ENCODE measurements at regions not wholly inside any gene's neighbourhood (a gene's known extent, or its start where the extent isn't known, plus 50 kb on each side); places are given as distances from the start of the nearest gene placed in this dataset.

- intact Hi-C loops (cut with micrococcal nuclease), result no loop called here
- H3K27ac ChIP-seq (ENCODE audit: low read depth, low read length), result no peak overlapping the region
- H3K9me2 ChIP-seq (ENCODE audit: insufficient read depth), result no peaks in the 10 kb centered on the region
- no peak overlapping the region for H2AFZ ChIP-seq (ENCODE audit: low read depth, low read length, poor library complexity, severe bottlenecking)
- no peak for DNase-seq (ENCODE audit: low read depth, low spot score)
- no peak overlapping the region for H3K4me2 ChIP-seq (ENCODE audit: low read length)
- no peak overlapping the region for H3K4me3 ChIP-seq (replicated peaks in 1 of 2; ENCODE audit: low read depth in 1 of 2, low read length in 2 of 2)
- ChIA-PET RAD21 (ENCODE audit: low non-redundant PET in 1 of 2, low total read pairs in 2 of 2, uncharacterized antibody in 2 of 2, unreplicated experiment in 2 of 2) (no interaction called here), POLR2A (no interaction called here), CTCF (no interaction called here)
- H3K9me3 ChIP-seq (ENCODE audit: control insufficient read depth in 1 of 2, insufficient read depth in 1 of 2, low read depth in 1 of 2, low read length in 2 of 2), result no peaks in the 10 kb centered on the region
- no peaks in the 10 kb centered on the region for H4K20me1 ChIP-seq (ENCODE audit: insufficient read depth)
- TF ChIP-seq EZH2 (IDR thresholded peaks at IDR 0.05) (0 out of 2 replicates have a peak, but pooled peaks have one; percentile 55), TCF7L2 (IDR thresholded peaks at IDR 0.05; ENCODE audit: borderline replicate concordance, extremely low read depth, insufficient read depth, insufficient read length) (no peak)
- ATAC-seq, result no peak
- no peaks in the 10 kb centered on the region for H3K4me1 ChIP-seq (ENCODE audit: control insufficient read depth in 1 of 2, insufficient read depth in 2 of 2, low read length in 2 of 2)
- no peaks in the 10 kb centered on the region for H3K79me2 ChIP-seq (ENCODE audit: insufficient read depth, low read length)
- no peak overlapping the region for H3K9ac ChIP-seq (ENCODE audit: low read length)
- no peaks in the 10 kb centered on the region for H3K36me3 ChIP-seq (ENCODE audit: control insufficient read depth in 1 of 2, insufficient read depth in 2 of 2, low read length in 2 of 2)
- no TSS peak for BruUV-seq (replicated peaks)
- H3K27me3 ChIP-seq (ENCODE audit: insufficient read depth, low read length), result peaks cover 47% of the 10 kb centered on the region
Measured at GRCh38 chr1:90457985-90458384, 259.1 kb downstream of the BARHL2 start.

DNA sequence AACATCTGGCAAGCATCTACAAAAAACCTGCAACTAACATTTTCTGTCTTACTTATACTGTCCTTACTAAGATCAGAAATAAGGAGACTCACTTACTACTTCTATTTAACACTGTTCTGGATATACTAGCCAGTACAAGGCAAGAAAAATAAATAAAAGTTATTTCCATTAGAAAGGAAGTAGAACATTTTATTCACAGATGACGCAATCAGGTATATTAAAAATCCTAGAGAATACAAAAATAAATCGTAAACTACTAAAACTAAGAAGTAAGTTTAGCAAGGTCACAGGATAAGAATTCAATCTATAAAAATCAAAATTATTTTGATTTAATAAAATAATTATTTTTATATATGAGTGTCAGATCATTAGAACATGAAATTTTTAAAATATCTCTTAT, 264.6 kb downstream of the BARHL2 start:
- RAD21 ChIA-PET (ENCODE audit: low non-redundant PET in 1 of 2, low total read pairs in 2 of 2, uncharacterized antibody in 2 of 2, unreplicated experiment in 2 of 2), result no interaction called here
- TF ChIP-seq YY1 (IDR thresholded peaks at IDR 0.05; ENCODE audit: extremely low read depth, insufficient replicate concordance, low read depth, low read length) (no peak), JUND (IDR thresholded peaks at IDR 0.05) (no peak), POLR2A (IDR thresholded peaks at IDR 0.05; ENCODE audit: borderline replicate concordance, extremely low read depth, insufficient read depth, insufficient read length) (no peak), ZNF274 (IDR thresholded peaks at IDR 0.05; ENCODE audit: low read depth, low read length) (no peak), SP1 (IDR thresholded peaks at IDR 0.05; ENCODE audit: low read depth) (no peak), TCF7L2 (IDR thresholded peaks at IDR 0.05; ENCODE audit: borderline replicate concordance, extremely low read depth, insufficient read depth, insufficient read length) (no peak), EZH2phosphoT487 (IDR thresholded peaks at IDR 0.05; ENCODE audit: borderline replicate concordance) (no peak), CTCF (IDR thresholded peaks at IDR 0.05 in 2 of 3, conservative IDR thresholded peaks at IDR 0.05 in 1 of 3; ENCODE audit: borderline replicate concordance in 1 of 3, insufficient read depth in 1 of 3, low read depth in 2 of 3, low read length in 2 of 3) (no peak), ELF1 (IDR thresholded peaks at IDR 0.05; ENCODE audit: borderline replicate concordance, low read depth) (no peak), EZH2 (IDR thresholded peaks at IDR 0.05) (no peak), RAD21 (IDR thresholded peaks at IDR 0.05; ENCODE audit: low read depth) (no peak), SIN3A (IDR thresholded peaks at IDR 0.05; ENCODE audit: low read depth) (no peak)
- TF ChIP-seq, protein P1, sequence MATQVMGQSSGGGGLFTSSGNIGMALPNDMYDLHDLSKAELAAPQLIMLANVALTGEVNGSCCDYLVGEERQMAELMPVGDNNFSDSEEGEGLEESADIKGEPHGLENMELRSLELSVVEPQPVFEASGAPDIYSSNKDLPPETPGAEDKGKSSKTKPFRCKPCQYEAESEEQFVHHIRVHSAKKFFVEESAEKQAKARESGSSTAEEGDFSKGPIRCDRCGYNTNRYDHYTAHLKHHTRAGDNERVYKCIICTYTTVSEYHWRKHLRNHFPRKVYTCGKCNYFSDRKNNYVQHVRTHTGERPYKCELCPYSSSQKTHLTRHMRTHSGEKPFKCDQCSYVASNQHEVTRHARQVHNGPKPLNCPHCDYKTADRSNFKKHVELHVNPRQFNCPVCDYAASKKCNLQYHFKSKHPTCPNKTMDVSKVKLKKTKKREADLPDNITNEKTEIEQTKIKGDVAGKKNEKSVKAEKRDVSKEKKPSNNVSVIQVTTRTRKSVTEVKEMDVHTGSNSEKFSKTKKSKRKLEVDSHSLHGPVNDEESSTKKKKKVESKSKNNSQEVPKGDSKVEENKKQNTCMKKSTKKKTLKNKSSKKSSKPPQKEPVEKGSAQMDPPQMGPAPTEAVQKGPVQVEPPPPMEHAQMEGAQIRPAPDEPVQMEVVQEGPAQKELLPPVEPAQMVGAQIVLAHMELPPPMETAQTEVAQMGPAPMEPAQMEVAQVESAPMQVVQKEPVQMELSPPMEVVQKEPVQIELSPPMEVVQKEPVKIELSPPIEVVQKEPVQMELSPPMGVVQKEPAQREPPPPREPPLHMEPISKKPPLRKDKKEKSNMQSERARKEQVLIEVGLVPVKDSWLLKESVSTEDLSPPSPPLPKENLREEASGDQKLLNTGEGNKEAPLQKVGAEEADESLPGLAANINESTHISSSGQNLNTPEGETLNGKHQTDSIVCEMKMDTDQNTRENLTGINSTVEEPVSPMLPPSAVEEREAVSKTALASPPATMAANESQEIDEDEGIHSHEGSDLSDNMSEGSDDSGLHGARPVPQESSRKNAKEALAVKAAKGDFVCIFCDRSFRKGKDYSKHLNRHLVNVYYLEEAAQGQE (IDR thresholded peaks at IDR 0.05; ENCODE audit: low read depth), result no peak
- TF ChIP-seq, protein P2, sequence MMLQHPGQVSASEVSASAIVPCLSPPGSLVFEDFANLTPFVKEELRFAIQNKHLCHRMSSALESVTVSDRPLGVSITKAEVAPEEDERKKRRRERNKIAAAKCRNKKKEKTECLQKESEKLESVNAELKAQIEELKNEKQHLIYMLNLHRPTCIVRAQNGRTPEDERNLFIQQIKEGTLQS (IDR thresholded peaks at IDR 0.05), result no peak
- Histone ChIP-seq H4K20me1 (ENCODE audit: insufficient read depth) (no peaks in the 10 kb centered on the region), H3K27ac (ENCODE audit: low read depth, low read length) (no peak overlapping the region), H3K9me3 (ENCODE audit: control insufficient read depth in 1 of 2, insufficient read depth in 1 of 2, low read depth in 1 of 2, low read length in 2 of 2) (no peaks in the 10 kb centered on the region), H3K9me2 (ENCODE audit: insufficient read depth) (no peaks in the 10 kb centered on the region), H3K4me2 (ENCODE audit: low read length) (no peak overlapping the region), H3K27me3 (ENCODE audit: insufficient read depth, low read length) (peaks cover 27% of the 10 kb centered on the region), H2AFZ (ENCODE audit: low read depth, low read length, poor library complexity, severe bottlenecking) (no peak overlapping the region), H3K79me2 (ENCODE audit: insufficient read depth, low read length) (no peaks in the 10 kb centered on the region), H3K36me3 (ENCODE audit: control insufficient read depth in 1 of 2, insufficient read depth in 2 of 2, low read length in 2 of 2) (no peaks in the 10 kb centered on the region), H3K9ac (ENCODE audit: low read length) (no peak overlapping the region), H3K4me3 (replicated peaks in 1 of 2; ENCODE audit: low read depth in 1 of 2, low read length in 2 of 2) (no peak overlapping the region), H3K4me1 (ENCODE audit: control insufficient read depth in 1 of 2, insufficient read depth in 2 of 2, low read length in 2 of 2) (no peaks in the 10 kb centered on the region)
- DNase-seq (ENCODE audit: low read depth, low spot score) (no peak), ATAC-seq (no peak)
- CTCF ChIA-PET, result no interaction called here
- intact Hi-C loops (cut with micrococcal nuclease), result no loop called here
- BruUV-seq (replicated peaks), result no TSS peak
- POLR2A ChIA-PET, result interaction anchor here (1.0 kb wide), 1 partner anchor 23 kb away, joined by 3 read pairs; no protein-coding TSS in a partner anchor
